GM12873 (cell line): ENCODE measurements at regions not wholly inside any gene's neighbourhood (a gene's known extent, or its start where the extent isn't known, plus 50 kb on each side); places are given as distances from the start of the nearest gene placed in this dataset.

ENCODE experiments used
- CTCF ChIP-seq: IDR thresholded peaks from 2 replicates; pipeline ENCODE4 v1.5.1; 2012; ENCODE audit warnings: low read depth, mild to moderate bottlenecking, moderate library complexity, low read length, control low read depth; ENCODE audit not compliant: insufficient read depth; ENCODE audit errors: missing control alignments

DNA sequence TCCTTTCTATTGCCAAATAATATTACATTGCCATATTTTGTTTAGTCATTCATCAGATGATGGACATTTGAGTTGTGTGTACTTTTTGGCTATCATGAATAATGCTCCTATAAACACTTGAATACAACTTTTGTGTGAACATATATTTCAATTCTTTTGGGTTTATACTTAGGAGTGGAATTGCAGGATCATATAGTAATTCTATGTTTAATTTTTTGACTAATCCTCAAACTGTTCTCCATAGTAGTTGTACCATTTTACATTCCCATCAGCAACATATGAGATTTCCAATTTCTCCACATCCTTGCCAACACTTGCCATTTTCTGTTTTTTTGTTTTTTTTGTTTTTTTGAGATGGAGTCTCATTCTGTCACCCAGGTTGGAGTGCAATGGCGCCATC, 87.2 kb downstream of the B3GNT2 start:
- no peak for TF ChIP-seq CTCF

GRCh38 chr2:62281663-62282062, 85.7 kb downstream of the B3GNT2 start:
- TF ChIP-seq CTCF = no peak

GRCh38 chr2:62277688-62278087, 81.8 kb downstream of the B3GNT2 start:
- TF ChIP-seq CTCF = no peak
